ENCODE measurements at regions not wholly inside any gene's neighbourhood (a gene's known extent, or its start where the extent isn't known, plus 50 kb on each side); places are given as distances from the start of the nearest gene placed in this dataset.

DNA sequence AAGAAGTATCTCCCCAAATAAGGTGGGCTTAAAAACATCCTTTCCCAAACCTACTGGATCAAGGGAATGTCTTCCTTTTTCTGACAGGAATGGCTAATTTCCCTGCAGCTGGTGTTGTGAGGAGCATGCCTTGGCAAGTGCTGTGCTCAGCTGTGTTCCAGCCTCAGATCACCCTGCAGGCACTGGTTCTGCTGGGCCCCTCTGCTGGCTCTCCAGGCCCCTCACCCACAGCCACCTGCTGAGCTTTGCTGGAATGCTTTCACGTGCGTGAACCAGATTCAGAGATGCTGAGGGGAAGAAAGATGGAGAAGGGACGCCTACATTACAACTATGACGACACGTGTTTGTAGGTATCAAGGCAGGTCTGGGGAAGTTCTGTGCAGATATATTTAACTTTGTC is 71.3 kb upstream of the FOXC1 start:
- TF ChIP-seq, protein P1, sequence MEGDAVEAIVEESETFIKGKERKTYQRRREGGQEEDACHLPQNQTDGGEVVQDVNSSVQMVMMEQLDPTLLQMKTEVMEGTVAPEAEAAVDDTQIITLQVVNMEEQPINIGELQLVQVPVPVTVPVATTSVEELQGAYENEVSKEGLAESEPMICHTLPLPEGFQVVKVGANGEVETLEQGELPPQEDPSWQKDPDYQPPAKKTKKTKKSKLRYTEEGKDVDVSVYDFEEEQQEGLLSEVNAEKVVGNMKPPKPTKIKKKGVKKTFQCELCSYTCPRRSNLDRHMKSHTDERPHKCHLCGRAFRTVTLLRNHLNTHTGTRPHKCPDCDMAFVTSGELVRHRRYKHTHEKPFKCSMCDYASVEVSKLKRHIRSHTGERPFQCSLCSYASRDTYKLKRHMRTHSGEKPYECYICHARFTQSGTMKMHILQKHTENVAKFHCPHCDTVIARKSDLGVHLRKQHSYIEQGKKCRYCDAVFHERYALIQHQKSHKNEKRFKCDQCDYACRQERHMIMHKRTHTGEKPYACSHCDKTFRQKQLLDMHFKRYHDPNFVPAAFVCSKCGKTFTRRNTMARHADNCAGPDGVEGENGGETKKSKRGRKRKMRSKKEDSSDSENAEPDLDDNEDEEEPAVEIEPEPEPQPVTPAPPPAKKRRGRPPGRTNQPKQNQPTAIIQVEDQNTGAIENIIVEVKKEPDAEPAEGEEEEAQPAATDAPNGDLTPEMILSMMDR (IDR thresholded peaks at IDR 0.05; ENCODE audit: low read depth, low read length), result no peak
- no peak for TF ChIP-seq POLR2A (IDR thresholded peaks at IDR 0.05; ENCODE audit: extremely low read depth, insufficient read length)

Data from NB4 (cell line).